Breast epithelium (tissue), 3 donors: ENCODE measurements at regions not wholly inside any gene's neighbourhood (a gene's known extent, or its start where the extent isn't known, plus 50 kb on each side); places are given as distances from the start of the nearest gene placed in this dataset.

ENCODE experiments used
- POLR2A ChIP-seq: fragments of 450-650 bp; IDR thresholded peaks from one replicate; pipeline ENCODE4 v1.6.1; 2016; ENCODE audit warnings: antibody characterized with exemption, mild to moderate bottlenecking, moderate library complexity
- POLR2AphosphoS5 ChIP-seq, 3 donors: sonication (generic); formaldehyde crosslinking; IDR thresholded peaks; one replicate each; pipeline ENCODE4 v1.6.1; 2017; ENCODE audit warnings: antibody characterized with exemption in 3 of 3
- TF ChIP-seq, protein P1 (sequence below), 3 donors: fragments of 450-650 bp; IDR thresholded peaks; one replicate each; pipeline ENCODE4 v1.5.1; 2016 to 2017; ENCODE audit warnings: antibody characterized with exemption in 3 of 3, mild to moderate bottlenecking in 3 of 3, moderate library complexity in 3 of 3

DNA sequence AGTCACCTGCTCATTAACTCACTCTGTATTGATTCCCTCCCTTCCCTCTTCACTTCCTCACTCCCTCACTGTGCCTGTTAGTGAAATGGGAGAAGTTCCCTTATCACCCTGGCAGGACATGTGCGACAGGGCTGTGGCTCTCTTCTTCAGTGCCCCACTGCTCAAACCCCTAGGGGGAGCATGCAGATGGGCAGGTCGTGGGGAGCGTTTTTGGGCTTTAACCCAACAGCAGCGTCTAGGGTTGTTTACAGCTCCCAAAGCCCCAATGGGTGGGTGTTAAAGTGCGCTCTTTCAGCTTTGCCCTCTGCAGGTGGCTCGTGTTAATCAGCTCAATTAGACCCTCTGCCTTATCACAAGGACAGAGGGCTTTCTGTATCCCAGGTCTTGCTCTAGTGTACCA is 447.8 kb upstream of the PROK2 start:
- TF ChIP-seq POLR2A (no peak), POLR2AphosphoS5 (IDR thresholded peaks at IDR 0.05) (no peak)
- TF ChIP-seq, protein P1, sequence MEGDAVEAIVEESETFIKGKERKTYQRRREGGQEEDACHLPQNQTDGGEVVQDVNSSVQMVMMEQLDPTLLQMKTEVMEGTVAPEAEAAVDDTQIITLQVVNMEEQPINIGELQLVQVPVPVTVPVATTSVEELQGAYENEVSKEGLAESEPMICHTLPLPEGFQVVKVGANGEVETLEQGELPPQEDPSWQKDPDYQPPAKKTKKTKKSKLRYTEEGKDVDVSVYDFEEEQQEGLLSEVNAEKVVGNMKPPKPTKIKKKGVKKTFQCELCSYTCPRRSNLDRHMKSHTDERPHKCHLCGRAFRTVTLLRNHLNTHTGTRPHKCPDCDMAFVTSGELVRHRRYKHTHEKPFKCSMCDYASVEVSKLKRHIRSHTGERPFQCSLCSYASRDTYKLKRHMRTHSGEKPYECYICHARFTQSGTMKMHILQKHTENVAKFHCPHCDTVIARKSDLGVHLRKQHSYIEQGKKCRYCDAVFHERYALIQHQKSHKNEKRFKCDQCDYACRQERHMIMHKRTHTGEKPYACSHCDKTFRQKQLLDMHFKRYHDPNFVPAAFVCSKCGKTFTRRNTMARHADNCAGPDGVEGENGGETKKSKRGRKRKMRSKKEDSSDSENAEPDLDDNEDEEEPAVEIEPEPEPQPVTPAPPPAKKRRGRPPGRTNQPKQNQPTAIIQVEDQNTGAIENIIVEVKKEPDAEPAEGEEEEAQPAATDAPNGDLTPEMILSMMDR (IDR thresholded peaks at IDR 0.05), result no peak
